GM19463 (cell line): ENCODE measurements at regions not wholly inside any gene's neighbourhood (a gene's known extent, or its start where the extent isn't known, plus 50 kb on each side); places are given as distances from the start of the nearest gene placed in this dataset.
A peak's percentile ranks its signal among the peaks of the same experiment; 100 is the strongest.

ENCODE experiments used
- ATAC-seq: cut with Tn5 transposase; IDR thresholded peaks from one replicate; pipeline ENCODE4 v1.9.1; 2021; ENCODE audit warnings: mild to moderate bottlenecking, moderate library complexity; ENCODE audit not compliant: unreplicated experiment

- no peak for ATAC-seq
Measured at GRCh38 chr14:61625165-61625564, 70.1 kb upstream of the HIF1A start.

- peak; percentile 86 for ATAC-seq
Measured at GRCh38 chr14:61627612-61628011, 67.7 kb upstream of the HIF1A start.

- ATAC-seq = no peak
Measured at GRCh38 chr14:61628016-61628725, 67.1 kb upstream of the HIF1A start.

GRCh38 chr14:61630399-61631044 lies 64.8 kb upstream of the HIF1A start:
- no peak for ATAC-seq

GRCh38 chr14:61631045-61631687 lies 64.1 kb upstream of the HIF1A start:
- no peak for ATAC-seq

GRCh38 chr14:61632401-61632800 lies 62.9 kb upstream of the HIF1A start:
- no peak for ATAC-seq

GRCh38 chr14:61632807-61633206 lies 62.5 kb upstream of the HIF1A start:
- ATAC-seq = no peak

- ATAC-seq = no peak
Measured at GRCh38 chr14:61636291-61636690, 59.0 kb upstream of the HIF1A start.

GRCh38 chr14:61636779-61637178 lies 58.5 kb upstream of the HIF1A start:
- ATAC-seq = no peak

- ATAC-seq = no peak
Measured at GRCh38 chr14:61638595-61639387, 56.5 kb upstream of the HIF1A start.

GRCh38 chr14:61640158-61641136 lies 54.9 kb upstream of the HIF1A start:
- no peak for ATAC-seq

GRCh38 chr14:61641914-61642613 lies 53.2 kb upstream of the HIF1A start:
- no peak for ATAC-seq

GRCh38 chr14:61642614-61642982 lies 52.7 kb upstream of the HIF1A start:
- no peak for ATAC-seq

GRCh38 chr14:61643555-61643954 lies 51.8 kb upstream of the HIF1A start:
- no peak for ATAC-seq

- no peak for ATAC-seq
Measured at GRCh38 chr14:61644175-61644574, 51.1 kb upstream of the HIF1A start.

GRCh38 chr14:61644834-61645233 lies 50.5 kb upstream of the HIF1A start:
- peak; percentile 89 for ATAC-seq

- no peak for ATAC-seq
Measured at GRCh38 chr14:61645247-61645646, 50.1 kb upstream of the HIF1A start.
